GM12878 (cell line): ENCODE measurements at regions not wholly inside any gene's neighbourhood (a gene's known extent, or its start where the extent isn't known, plus 50 kb on each side); places are given as distances from the start of the nearest gene placed in this dataset.

Source experiments
- ATAC-seq: fragments of 200-7000 bp; cut with Tn5 transposase; 3 replicates; pipeline ENCODE4 v1.9.1; 2020; ENCODE audit warnings: mild to moderate bottlenecking, moderate library complexity
- BruUV-seq: library from RNA; stranded (reverse); fragments of 400-500 nt; replicated peaks from 2 replicates; lab custom pipeline; 2021; lab: Mats Ljungman, UMichigan
- CTCF ChIA-PET: fragments of 300-600 bp; sonication (Branson Sonifier 250); formaldehyde crosslinking; extraction: SDS; loops from one replicate; lab custom pipeline; 2021; ENCODE audit warnings: inconsistent platforms; lab: Yijun Ruan, JAX
- POLR2A ChIA-PET: fragments of 350-600 bp; formaldehyde crosslinking; extraction: SDS; loops from one replicate; lab custom pipeline; 2021; ENCODE audit warnings: inconsistent platforms; lab: Charles Lee
- RAD21 ChIA-PET: fragments of 300-600 bp; sonication (Branson Sonifier 250); formaldehyde crosslinking; loops from one replicate; lab custom pipeline; 2023; ENCODE audit warnings: antibody characterized with exemption; ENCODE audit not compliant: unreplicated experiment; lab: Charles Lee
- SMC1A ChIA-PET: fragments of 300-600 bp; sonication (Branson Sonifier 250); formaldehyde crosslinking; loops from one replicate; lab custom pipeline; 2023; ENCODE audit not compliant: unreplicated experiment, uncharacterized antibody; lab: Charles Lee
- DNase-seq: peaks from one replicate; pipeline ENCODE4 v3.0.0-alpha.2; 2011; ENCODE audit warnings: low read depth, low spot score
- FAIRE-seq: peaks from 3 replicates; lab custom pipeline; 2011; peaks lifted over from hg19 to GRCh38; lab: Jason Lieb, UNC
- H2AFZ ChIP-seq: 2 replicates; pipeline ENCODE4 v1.6.0; 2011; ENCODE audit warnings: low read depth, low read length, control low read depth; ENCODE audit not compliant: control insufficient read depth
- H3K27ac ChIP-seq: 2 replicates; pipeline ENCODE4 v1.5.1; 2011; ENCODE audit warnings: control low read depth; ENCODE audit not compliant: control insufficient read depth, insufficient read depth
- H3K27me3 ChIP-seq, 2 experiments: replicated peaks in 1 of 2; 2 replicates each; pipeline versions ENCODE4 v1.6.0 to v1.6.1; 2011; ENCODE audit warnings: low read length in 1 of 2; ENCODE audit not compliant: control insufficient read depth in 2 of 2, insufficient read depth in 2 of 2
- H3K36me3 ChIP-seq, 2 experiments: 2 replicates each; pipeline ENCODE4 v1.5.1; 2011; ENCODE audit warnings: low read length in 1 of 2; ENCODE audit not compliant: control insufficient read depth in 2 of 2, insufficient read depth in 2 of 2
- H3K4me1 ChIP-seq: 2 replicates; pipeline ENCODE4 v1.6.1; 2011; ENCODE audit warnings: mild to moderate bottlenecking, low read length, moderate library complexity, mixed read lengths; ENCODE audit not compliant: control insufficient read depth, insufficient read depth
- H3K4me2 ChIP-seq: 2 replicates; pipeline ENCODE4 v1.6.0; 2011; ENCODE audit warnings: control low read depth; ENCODE audit not compliant: control insufficient read depth, insufficient read depth
- H3K4me3 ChIP-seq: fragments of 200-600 bp; sonication (generic); 2 replicates; pipeline ENCODE4 v1.5.1; 2016
- H3K79me2 ChIP-seq: 2 replicates; pipeline ENCODE4 v1.6.0; 2011; ENCODE audit warnings: low read length; ENCODE audit not compliant: control insufficient read depth, insufficient read depth
- H3K9ac ChIP-seq: 2 replicates; pipeline ENCODE4 v1.8.0; 2011; ENCODE audit warnings: low read length, control low read depth, mixed read lengths; ENCODE audit not compliant: control insufficient read depth, insufficient read depth
- H3K9me3 ChIP-seq: replicated peaks from 3 replicates; pipeline ENCODE4 v1.5.1; 2011; ENCODE audit warnings: mild to moderate bottlenecking, low read length; ENCODE audit not compliant: control insufficient read depth, insufficient read depth
- H4K20me1 ChIP-seq: 2 replicates; pipeline ENCODE4 v1.6.0; 2011; ENCODE audit not compliant: control insufficient read depth, insufficient read depth
- ASH2L ChIP-seq: fragments of 300-600, 200-600 bp; sonication (generic); IDR thresholded peaks from 2 replicates; pipeline ENCODE4 v1.6.1; 2017; ENCODE audit warnings: low read depth, mild to moderate bottlenecking, borderline replicate concordance
- ATF7 ChIP-seq: fragments of 450-650 bp; IDR thresholded peaks from 2 replicates; pipeline ENCODE4 v1.6.1; 2016; ENCODE audit warnings: low read depth, mild to moderate bottlenecking
- CEBPB ChIP-seq, 2 experiments: fragments of 150-350 bp in 1 of 2; IDR thresholded peaks; 2 replicates each; pipeline ENCODE4 v1.6.1; 2012 to 2014; ENCODE audit warnings: low read depth in 2 of 2, low read length in 2 of 2, borderline replicate concordance in 1 of 2, inconsistent platforms in 1 of 2
- CHD4 ChIP-seq: fragments of 200-600 bp; sonication (generic); IDR thresholded peaks from 2 replicates; pipeline ENCODE4 v1.6.1; 2016; ENCODE audit warnings: mild to moderate bottlenecking
- DPF2 ChIP-seq: fragments of 450-650 bp; IDR thresholded peaks from 2 replicates; pipeline ENCODE4 v1.6.1; 2017; ENCODE audit warnings: mild to moderate bottlenecking
- EED ChIP-seq: sonication (generic); IDR thresholded peaks from 2 replicates; pipeline ENCODE4 v1.6.1; 2016; ENCODE audit warnings: antibody characterized with exemption, low read depth
- GABPA ChIP-seq: IDR thresholded peaks from 2 replicates; pipeline ENCODE4 v1.6.1; 2014; ENCODE audit warnings: antibody characterized with exemption, low read depth, mild to moderate bottlenecking, inconsistent platforms
- IRF4 ChIP-seq: IDR thresholded peaks from 2 replicates; pipeline ENCODE4 v1.6.1; 2011; ENCODE audit warnings: low read depth, low read length
- NRF1 ChIP-seq: conservative IDR thresholded peaks from 2 replicates; pipeline ENCODE4 v1.6.1; 2011; ENCODE audit warnings: mild to moderate bottlenecking, low read depth, low read length, improper control_type of control experiment
- PKNOX1 ChIP-seq: fragments of 450-650 bp; IDR thresholded peaks from 2 replicates; pipeline ENCODE4 v1.6.1; 2016; ENCODE audit warnings: mild to moderate bottlenecking
- TAF1 ChIP-seq: IDR thresholded peaks from 2 replicates; pipeline ENCODE4 v1.6.1; 2011; ENCODE audit warnings: mild to moderate bottlenecking, low read depth, low read length, borderline replicate concordance
- WGBS: methylation state at CpG from one replicate; pipeline ENCODE4 v1.1.6; 2016; ENCODE audit warnings: low lambda C conversion rate; ENCODE audit not compliant: insufficient replicate concordance, insufficient coverage; ENCODE audit errors: missing lambda C conversion rate; 5-methylcytosine and 5-hydroxymethylcytosine counted together
- in situ Hi-C: fragments of 300-500 bp; cut with MboI; formaldehyde crosslinking; loops from 9 replicates; pipeline ENCODE4 v1.14.3; 2018; ENCODE audit warnings: mixed read lengths
- intact Hi-C: fragments of 100-400 bp; cut with micrococcal nuclease; formaldehyde crosslinking; loops from one replicate; pipeline ENCODE4 v1.14.2; 2022; ENCODE audit not compliant: unreplicated experiment
- TF ChIP-seq, protein P1 (sequence below): IDR thresholded peaks from 2 replicates; pipeline ENCODE4 v1.6.1; 2011; ENCODE audit warnings: borderline replicate concordance, low read depth, mild to moderate bottlenecking, moderate library complexity, low read length; ENCODE audit not compliant: insufficient read depth, poor library complexity, severe bottlenecking

GRCh38 chr10:4262449-4262848, 477.4 kb upstream of the KLF6 start:
- Histone ChIP-seq H3K9me3 (no peaks in the 10 kb centered on the region), H4K20me1 (no peaks in the 10 kb centered on the region), H3K79me2 (no peaks in the 10 kb centered on the region), H3K4me2 (no peak overlapping the region), H2AFZ (no peak overlapping the region), H3K4me3 (no peak overlapping the region), H3K36me3 (no peaks in the 10 kb centered on the region), H3K27ac (no peak overlapping the region), H3K9ac (no peak overlapping the region), H3K4me1 (no peaks in the 10 kb centered on the region), H3K27me3 (peaks cover 4 to 5% of the 10 kb centered on the region in 2 experiments; a peak in 2 of 4 replicates)
- in situ Hi-C loops (no loop called here), intact Hi-C loops (no loop called here)
- SMC1A ChIA-PET, result interaction anchor here (0.6 kb wide), 1 partner anchor 307 kb away, joined by 3 read pairs; no protein-coding TSS in a partner anchor
- 21% methylated on average over 4 of the region's 4 CpGs for WGBS
- BruUV-seq, result no TSS peak
- ATAC-seq, result no peak
- POLR2A ChIA-PET, result no interaction called here
- FAIRE-seq, result no peak
- CTCF ChIA-PET, result no interaction called here
- TF ChIP-seq IRF4, result no peak
- TF ChIP-seq, protein P1, sequence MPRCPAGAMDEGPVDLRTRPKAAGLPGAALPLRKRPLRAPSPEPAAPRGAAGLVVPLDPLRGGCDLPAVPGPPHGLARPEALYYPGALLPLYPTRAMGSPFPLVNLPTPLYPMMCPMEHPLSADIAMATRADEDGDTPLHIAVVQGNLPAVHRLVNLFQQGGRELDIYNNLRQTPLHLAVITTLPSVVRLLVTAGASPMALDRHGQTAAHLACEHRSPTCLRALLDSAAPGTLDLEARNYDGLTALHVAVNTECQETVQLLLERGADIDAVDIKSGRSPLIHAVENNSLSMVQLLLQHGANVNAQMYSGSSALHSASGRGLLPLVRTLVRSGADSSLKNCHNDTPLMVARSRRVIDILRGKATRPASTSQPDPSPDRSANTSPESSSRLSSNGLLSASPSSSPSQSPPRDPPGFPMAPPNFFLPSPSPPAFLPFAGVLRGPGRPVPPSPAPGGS, result peak; percentile 57
- TF ChIP-seq DPF2, result no peak
- TF ChIP-seq CHD4, result no peak
- no peak for TF ChIP-seq TAF1
- RAD21 ChIA-PET, result interaction anchor here (1.0 kb wide), 1 partner anchor 12 kb away, joined by 3 read pairs; no protein-coding TSS in a partner anchor
- DNase-seq, result no peak

- TF ChIP-seq EED (no peak), PKNOX1 (no peak), NRF1 (no peak), ATF7 (no peak), ASH2L (no peak), GABPA (no peak), CEBPB (IDR thresholded peaks at IDR 0.05; ENCODE audit: borderline replicate concordance in 1 of 2, low read depth in 2 of 2, low read length in 2 of 2) (no peak)
- TF ChIP-seq, all 136 proteins: peak for 0
- Histone ChIP-seq H3K27ac (no peak overlapping the region), H4K20me1 (no peaks in the 10 kb centered on the region), H3K9me3 (no peaks in the 10 kb centered on the region), H2AFZ (no peak overlapping the region), H3K79me2 (no peaks in the 10 kb centered on the region), H3K4me2 (no peak overlapping the region), H3K4me1 (no peaks in the 10 kb centered on the region), H3K27me3 (peaks cover 4 to 5% of the 10 kb centered on the region in 2 experiments; a peak in 2 of 4 replicates), H3K36me3 (no peaks in the 10 kb centered on the region), H3K4me3 (no peak overlapping the region), H3K9ac (no peak overlapping the region)
- SMC1A ChIA-PET, result no interaction called here
- no peak for DNase-seq
- WGBS, result 72% methylated on average over 4 of the region's 4 CpGs
- no peak for FAIRE-seq
- POLR2A ChIA-PET, result no interaction called here
- intact Hi-C loops (no loop called here), in situ Hi-C loops (no loop called here)
- CTCF ChIA-PET, result no interaction called here
- no peak for ATAC-seq
- RAD21 ChIA-PET, result no interaction called here
- BruUV-seq, result no TSS peak
Observed at GRCh38 chr10:4260483-4261124, 475.6 kb upstream of the KLF6 start.
